Smooth muscle cell (in vitro differentiated cells): ENCODE measurements at regions not wholly inside any gene's neighbourhood (a gene's known extent, or its start where the extent isn't known, plus 50 kb on each side); places are given as distances from the start of the nearest gene placed in this dataset.

Source experiments
- DNase-seq: peaks from one replicate; lab custom pipeline; 2025; ENCODE audit not compliant: unreplicated experiment; lab: John Stamatoyannopoulos, UW
- H2AFZ ChIP-seq: fragments of 200-600 bp; sonication (generic); 2 replicates; pipeline ENCODE4 v1.6.0; 2016; ENCODE audit warnings: antibody characterized with exemption, low read depth, mild to moderate bottlenecking
- H3F3A ChIP-seq: fragments of 200-600 bp; sonication (generic); 2 replicates; pipeline ENCODE4 v1.6.0; 2017; ENCODE audit warnings: antibody characterized with exemption, low read depth
- H3K27ac ChIP-seq: fragments of 200-600 bp; sonication (generic); 2 replicates; pipeline ENCODE4 v1.5.1; 2016; ENCODE audit warnings: low read depth, mild to moderate bottlenecking
- H3K27me3 ChIP-seq: fragments of 200-600 bp; sonication (generic); 2 replicates; pipeline ENCODE4 v1.6.1; 2016; ENCODE audit warnings: low read depth, mild to moderate bottlenecking
- H3K36me3 ChIP-seq: fragments of 200-600 bp; sonication (generic); 2 replicates; pipeline ENCODE4 v1.5.1; 2016; ENCODE audit warnings: low read depth
- H3K4me1 ChIP-seq: fragments of 200-600 bp; sonication (generic); 2 replicates; pipeline ENCODE4 v1.5.1; 2016; ENCODE audit warnings: low read depth
- H3K4me2 ChIP-seq: fragments of 200-600 bp; sonication (generic); 2 replicates; pipeline ENCODE4 v1.6.0; 2016; ENCODE audit warnings: mild to moderate bottlenecking
- H3K4me3 ChIP-seq: fragments of 200-600 bp; sonication (generic); 2 replicates; pipeline ENCODE4 v1.5.1; 2016; ENCODE audit warnings: mild to moderate bottlenecking
- H3K79me2 ChIP-seq: fragments of 200-600 bp; sonication (generic); 2 replicates; pipeline ENCODE4 v1.6.0; 2016; ENCODE audit warnings: low read depth, mild to moderate bottlenecking
- H3K9ac ChIP-seq: fragments of 200-600 bp; sonication (generic); 2 replicates; pipeline ENCODE4 v1.6.0; 2016; ENCODE audit warnings: low read depth
- H3K9me3 ChIP-seq: fragments of 200-600 bp; sonication (generic); replicated peaks from 2 replicates; pipeline ENCODE4 v1.5.1; 2016; ENCODE audit warnings: low read depth
- H4K20me1 ChIP-seq: fragments of 200-600 bp; sonication (generic); 2 replicates; pipeline ENCODE4 v1.6.0; 2016; ENCODE audit warnings: low read depth
- WGBS: methylation state at CpG from one replicate; pipeline ENCODE4 v1.1.7; 2016; ENCODE audit warnings: low lambda C conversion rate; 5-methylcytosine and 5-hydroxymethylcytosine counted together
- TF ChIP-seq, protein P1 (sequence below): fragments of 200-600 bp; sonication (generic); IDR thresholded peaks from 2 replicates; pipeline ENCODE4 v1.5.1; 2017; ENCODE audit warnings: borderline replicate concordance, mild to moderate bottlenecking, antibody characterized with exemption; ENCODE audit not compliant: insufficient read depth, poor library complexity, severe bottlenecking

DNA sequence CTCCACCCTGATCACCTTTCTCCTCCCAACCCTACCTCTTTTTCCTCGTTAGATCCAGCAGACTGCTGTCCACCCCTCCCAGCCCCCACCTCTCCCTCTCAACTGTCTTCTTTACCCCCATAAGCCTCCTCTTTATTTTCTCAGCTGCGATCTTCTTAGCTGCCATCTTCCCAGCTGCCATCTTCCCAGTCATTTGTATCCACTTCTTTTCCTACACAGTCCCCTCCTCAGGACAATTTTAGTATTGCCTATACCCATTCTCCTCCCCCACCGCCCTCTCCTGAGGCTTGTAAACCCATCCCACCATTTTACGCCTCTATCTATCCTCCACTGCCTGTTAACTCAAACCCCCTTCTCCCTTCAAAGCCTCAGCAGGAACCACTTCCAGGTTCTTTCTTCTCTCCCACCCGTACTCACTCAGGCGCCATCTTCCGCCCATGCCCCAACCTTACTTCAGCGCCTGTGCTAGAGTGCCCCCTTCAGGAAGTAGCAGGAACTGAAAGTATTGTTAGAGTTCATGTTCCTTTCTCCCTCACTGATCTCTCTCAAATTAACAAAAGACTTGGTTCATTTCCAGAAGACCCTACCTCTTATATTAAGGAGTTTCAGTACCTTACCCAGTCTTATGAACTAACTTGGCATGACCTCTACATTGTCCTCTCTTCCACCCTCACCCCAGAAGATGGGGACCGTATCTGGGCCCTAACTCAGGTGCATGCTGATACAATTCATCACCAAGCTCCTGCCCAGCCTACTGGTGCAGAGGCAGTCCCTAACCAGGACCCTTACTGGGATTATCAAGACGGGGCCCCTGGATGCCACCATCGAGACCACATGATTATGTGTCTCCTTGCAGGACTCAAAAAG is 236.0 kb downstream of the ADGRG6 start:
- Histone ChIP-seq H3K4me1 (no peaks in the 10 kb centered on the region), H3K27ac (no peak overlapping the region), H3K36me3 (no peaks in the 10 kb centered on the region), H4K20me1 (no peaks in the 10 kb centered on the region), H3K4me2 (no peak overlapping the region), H3K4me3 (no peak overlapping the region), H3K79me2 (no peaks in the 10 kb centered on the region), H3K9ac (no peak overlapping the region), H3F3A (no peaks in the 10 kb centered on the region), H3K9me3 (no peaks in the 10 kb centered on the region), H3K27me3 (no peaks in the 10 kb centered on the region), H2AFZ (no peak overlapping the region)
- TF ChIP-seq, protein P1, sequence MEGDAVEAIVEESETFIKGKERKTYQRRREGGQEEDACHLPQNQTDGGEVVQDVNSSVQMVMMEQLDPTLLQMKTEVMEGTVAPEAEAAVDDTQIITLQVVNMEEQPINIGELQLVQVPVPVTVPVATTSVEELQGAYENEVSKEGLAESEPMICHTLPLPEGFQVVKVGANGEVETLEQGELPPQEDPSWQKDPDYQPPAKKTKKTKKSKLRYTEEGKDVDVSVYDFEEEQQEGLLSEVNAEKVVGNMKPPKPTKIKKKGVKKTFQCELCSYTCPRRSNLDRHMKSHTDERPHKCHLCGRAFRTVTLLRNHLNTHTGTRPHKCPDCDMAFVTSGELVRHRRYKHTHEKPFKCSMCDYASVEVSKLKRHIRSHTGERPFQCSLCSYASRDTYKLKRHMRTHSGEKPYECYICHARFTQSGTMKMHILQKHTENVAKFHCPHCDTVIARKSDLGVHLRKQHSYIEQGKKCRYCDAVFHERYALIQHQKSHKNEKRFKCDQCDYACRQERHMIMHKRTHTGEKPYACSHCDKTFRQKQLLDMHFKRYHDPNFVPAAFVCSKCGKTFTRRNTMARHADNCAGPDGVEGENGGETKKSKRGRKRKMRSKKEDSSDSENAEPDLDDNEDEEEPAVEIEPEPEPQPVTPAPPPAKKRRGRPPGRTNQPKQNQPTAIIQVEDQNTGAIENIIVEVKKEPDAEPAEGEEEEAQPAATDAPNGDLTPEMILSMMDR: peak; percentile 42
- WGBS: 82% methylated on average over 11 of the region's 11 CpGs
- DNase-seq: no peak

DNA sequence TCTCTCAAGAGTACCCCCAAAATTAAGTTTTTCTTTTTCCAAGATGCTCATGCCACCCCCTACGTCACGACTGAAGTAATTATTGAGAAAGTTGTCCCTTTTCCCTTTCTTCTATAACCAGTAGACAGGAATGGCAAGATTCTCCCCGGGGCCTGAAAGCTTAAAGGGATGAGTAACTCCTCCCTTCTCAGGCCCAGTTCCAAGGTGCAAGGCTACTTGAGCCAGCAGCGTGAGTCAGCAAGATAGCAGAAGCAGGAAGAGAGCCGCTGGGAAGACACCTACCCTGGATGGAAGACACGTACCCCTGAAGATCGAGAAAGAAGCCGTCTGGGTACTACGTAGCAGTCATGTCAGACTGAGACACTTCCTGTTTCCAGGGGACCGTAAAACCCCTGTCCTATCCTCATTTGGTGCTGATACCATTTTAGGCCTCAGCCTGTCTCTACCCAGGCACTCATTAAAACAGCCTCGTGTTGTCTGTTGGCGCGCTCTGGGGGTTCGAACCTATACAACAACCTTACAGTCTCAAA is 241.0 kb downstream of the ADGRG6 start:
- no peaks in the 10 kb centered on the region for H3K36me3 ChIP-seq
- H3K27ac ChIP-seq: peak overlapping the region; percentile 33
- H4K20me1 ChIP-seq: no peaks in the 10 kb centered on the region
- no peaks in the 10 kb centered on the region for H3K27me3 ChIP-seq
- H3K4me3 ChIP-seq: no peak overlapping the region
- no peaks in the 10 kb centered on the region for H3K9me3 ChIP-seq
- TF ChIP-seq, protein P1: no peak
- no peak overlapping the region for H2AFZ ChIP-seq
- WGBS: 64% methylated on average over 14 of the region's 14 CpGs
- no peak overlapping the region for H3K9ac ChIP-seq
- no peak overlapping the region for H3K4me2 ChIP-seq
- H3K4me1 ChIP-seq: no peaks in the 10 kb centered on the region
- H3K79me2 ChIP-seq: no peaks in the 10 kb centered on the region
- no peaks in the 10 kb centered on the region for H3F3A ChIP-seq
- DNase-seq: no peak

DNA sequence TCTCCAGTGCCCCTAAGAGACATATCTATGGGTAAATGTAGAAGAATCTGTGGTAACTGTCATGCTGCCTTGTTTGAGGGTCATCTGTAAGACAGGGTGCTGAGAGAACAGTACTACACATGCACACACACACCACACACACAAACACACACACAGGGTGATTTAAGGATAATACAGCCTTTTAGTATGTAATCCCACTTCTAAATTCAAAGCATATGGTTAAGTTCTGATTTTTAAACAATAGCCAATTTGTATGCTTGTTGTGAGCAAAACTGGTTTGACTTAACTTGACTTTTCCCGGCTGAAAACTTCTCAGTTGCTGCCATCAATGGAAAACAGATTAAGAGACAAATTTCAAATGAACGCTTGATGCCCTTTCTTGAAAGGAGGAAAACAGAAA is 241.8 kb downstream of the ADGRG6 start:
- Histone ChIP-seq H3K79me2 (no peaks in the 10 kb centered on the region), H3K4me2 (no peak overlapping the region), H3K27ac (no peak overlapping the region), H3K4me1 (no peaks in the 10 kb centered on the region), H2AFZ (no peak overlapping the region), H3K9me3 (no peaks in the 10 kb centered on the region), H3K27me3 (no peaks in the 10 kb centered on the region), H3K4me3 (no peak overlapping the region), H3K9ac (no peak overlapping the region), H3K36me3 (no peaks in the 10 kb centered on the region), H3F3A (no peaks in the 10 kb centered on the region), H4K20me1 (no peaks in the 10 kb centered on the region)
- TF ChIP-seq, protein P1: no peak
- 47% methylated on average over 2 of the region's 2 CpGs for WGBS
- no peak for DNase-seq
